GM19043 (cell line): ENCODE measurements at regions not wholly inside any gene's neighbourhood (a gene's known extent, or its start where the extent isn't known, plus 50 kb on each side); places are given as distances from the start of the nearest gene placed in this dataset.

ENCODE experiments used
- ATAC-seq: cut with Tn5 transposase; IDR thresholded peaks from one replicate; pipeline ENCODE4 v1.9.1; 2021; ENCODE audit warnings: low read depth; ENCODE audit not compliant: unreplicated experiment

DNA sequence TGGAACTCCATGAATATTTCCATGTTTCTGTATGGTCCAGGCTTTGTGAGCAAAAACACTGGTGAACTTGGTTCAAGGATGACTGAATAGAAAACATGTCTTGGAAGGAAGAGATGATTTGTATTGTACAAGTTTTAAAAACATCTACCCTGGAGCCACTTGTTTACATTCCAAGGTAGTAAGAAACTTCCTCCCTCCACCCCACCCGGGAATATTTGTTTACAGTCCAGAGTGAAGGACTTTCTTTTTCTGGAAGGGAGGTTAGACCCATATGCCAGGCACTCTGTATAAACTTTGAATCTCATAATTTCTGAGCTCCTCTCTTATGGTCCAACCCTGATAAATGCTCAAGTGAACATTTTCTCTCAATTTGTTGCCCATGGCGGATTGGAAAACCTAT is 323.3 kb upstream of the LYPLAL1 start:
- ATAC-seq, result no peak

DNA sequence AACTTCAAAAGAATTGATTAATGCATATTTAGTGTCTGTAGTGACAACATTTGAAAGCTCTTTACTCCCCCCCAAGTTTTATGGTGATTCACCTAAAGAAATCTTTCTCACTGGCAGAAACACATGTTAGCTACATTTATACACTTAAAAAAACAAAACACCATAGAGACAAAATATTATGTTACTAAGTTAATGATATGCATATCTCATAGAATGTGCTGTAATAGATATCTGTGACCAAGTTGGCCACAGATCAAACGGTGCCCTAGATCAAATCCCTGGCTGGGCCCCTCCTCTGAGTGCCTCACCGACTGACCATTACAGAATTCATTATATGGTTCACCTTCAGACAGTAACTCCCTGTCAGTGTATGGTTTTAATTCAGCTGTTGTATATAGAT is 322.1 kb upstream of the LYPLAL1 start:
- no peak for ATAC-seq

DNA sequence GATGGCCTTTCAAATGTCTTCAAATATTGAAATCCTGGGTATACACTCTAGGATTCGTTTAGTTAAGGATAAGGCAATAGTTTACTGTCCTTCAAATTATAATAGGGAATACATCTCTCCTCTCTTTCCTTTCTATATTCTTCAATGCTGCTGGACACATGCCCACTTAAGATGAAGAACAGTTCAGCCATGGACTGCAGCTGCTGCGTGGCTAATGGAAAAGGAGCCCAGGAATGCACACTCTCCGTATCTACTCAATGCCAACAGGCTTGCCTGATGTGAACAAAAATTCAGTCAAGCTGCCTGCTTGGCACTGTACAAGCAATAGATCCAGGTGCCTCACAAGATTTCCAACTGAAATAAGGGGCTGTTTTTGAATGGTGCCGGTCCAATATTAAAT is 321.2 kb upstream of the LYPLAL1 start:
- no peak for ATAC-seq

DNA sequence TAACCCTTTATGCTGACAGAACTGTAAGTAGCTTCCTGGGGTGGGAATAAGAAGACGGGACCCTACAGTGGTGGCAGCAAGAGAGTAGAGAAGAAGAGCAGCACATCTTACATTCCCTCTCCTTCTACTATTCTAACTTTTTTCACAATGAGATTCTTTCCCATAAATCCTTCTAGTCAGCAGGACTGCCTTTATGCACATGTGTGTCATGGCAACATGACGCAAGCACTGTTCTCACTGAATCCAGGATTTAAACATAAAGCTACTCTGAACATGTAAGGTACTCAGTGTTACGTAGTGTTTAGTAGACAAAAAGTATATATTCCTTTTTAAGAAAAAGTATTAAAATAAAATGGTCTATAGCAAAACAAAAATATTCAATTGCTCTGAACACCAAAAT is 309.7 kb upstream of the LYPLAL1 start:
- no peak for ATAC-seq

DNA sequence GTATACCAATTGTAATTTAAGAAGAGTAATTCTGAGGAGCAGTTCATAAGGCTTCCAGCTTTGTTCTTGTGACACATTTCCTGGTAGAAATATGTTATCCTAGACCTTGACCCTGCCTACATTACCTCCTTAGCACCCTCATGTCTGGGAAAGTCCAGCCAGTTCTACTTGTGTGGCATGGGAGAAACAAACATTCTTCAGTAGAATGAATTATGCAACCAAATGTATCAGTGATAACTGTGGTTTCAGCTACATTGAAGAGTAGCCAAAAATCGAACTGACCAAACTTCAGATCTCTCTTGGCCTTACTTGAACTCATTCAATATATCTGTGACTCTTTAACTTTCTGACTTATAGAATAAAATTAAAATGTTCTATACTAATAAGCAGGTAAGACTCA is 308.1 kb upstream of the LYPLAL1 start:
- ATAC-seq, result no peak

DNA sequence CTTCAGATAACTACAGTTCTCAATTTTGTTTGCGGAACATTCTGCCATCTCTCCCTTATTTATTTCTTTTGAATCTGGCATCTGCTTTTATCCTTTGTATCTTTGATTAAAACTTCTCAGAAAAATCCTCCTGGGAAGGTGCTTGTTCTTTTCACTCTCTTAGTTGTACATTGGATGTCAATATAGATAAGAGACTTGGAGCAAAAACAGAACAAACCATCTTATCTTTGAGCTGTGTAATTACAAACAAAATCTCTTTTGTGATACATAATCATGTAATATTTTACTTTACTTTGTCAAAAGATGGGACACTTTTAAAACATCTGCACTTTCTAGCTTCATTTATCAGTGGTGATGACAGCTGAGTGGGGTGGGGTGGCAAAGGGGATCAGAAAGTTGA is 307.2 kb upstream of the LYPLAL1 start:
- no peak for ATAC-seq

DNA sequence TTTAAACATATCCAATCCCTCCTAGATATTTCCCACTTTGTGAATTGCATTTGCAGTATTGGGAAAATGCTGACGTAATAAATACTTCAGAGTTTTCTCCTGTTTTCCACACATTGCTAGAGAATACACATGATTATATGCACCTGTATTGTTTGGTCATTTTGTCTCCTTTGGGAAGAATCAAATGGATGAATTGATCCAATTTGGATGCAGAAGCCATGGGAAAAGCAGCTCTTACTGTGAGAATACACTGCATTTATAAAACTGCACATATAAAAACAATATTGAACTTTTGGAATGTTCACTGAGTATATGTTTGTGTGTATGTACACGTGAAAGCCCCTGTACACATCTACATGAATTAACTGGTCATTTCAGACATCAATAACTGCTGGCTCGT is 306.6 kb upstream of the LYPLAL1 start:
- ATAC-seq, result no peak

DNA sequence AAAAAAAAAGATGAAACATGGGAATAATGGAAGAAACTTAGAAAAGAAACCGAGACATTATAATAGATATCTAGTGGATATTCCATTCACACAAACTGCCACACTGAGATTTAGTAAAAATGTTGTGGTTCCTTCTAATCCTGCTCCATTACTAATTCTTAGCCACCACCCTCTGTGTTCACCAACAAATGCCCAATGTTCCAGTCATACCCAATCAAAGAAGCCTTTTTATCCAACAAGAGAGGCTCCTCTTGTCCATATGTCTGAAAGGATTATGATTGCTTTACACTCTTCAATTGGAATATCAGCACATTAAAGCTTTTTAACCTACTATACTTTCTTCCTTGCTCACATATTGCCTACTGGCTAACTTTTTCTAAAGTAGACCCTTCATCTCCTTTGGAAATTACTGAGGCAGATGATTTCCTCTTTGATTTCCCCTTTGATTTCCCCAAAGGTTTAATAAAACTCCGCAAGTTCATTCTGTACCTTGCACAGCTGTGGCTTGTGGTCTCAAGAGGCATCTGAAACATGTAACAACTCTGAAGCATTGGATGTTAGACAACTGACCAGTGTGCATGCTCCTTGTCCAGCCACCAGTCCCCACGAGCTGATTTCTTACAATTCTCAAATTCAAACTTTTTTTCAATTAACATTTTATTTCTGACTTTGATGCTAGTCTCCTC is 305.6 kb upstream of the LYPLAL1 start:
- no peak for ATAC-seq

DNA sequence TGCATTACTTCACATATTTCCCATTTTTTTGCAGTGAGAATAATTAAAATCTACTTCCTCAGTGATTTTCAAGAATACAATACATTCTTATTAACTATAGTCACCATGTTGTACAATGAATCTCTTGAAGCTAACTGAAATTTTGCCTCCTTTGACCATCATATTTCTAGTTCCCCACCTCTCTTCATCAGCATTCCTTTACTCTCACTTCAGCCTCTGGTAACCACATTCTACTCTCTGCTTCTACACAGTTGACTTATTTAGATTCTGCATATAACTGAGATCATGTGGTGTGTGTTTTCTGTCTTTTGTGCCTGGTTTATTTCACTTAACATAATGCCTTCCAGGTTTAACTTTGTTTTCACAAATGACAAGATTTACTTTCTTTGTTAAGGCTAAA is 304.4 kb upstream of the LYPLAL1 start:
- no peak for ATAC-seq

DNA sequence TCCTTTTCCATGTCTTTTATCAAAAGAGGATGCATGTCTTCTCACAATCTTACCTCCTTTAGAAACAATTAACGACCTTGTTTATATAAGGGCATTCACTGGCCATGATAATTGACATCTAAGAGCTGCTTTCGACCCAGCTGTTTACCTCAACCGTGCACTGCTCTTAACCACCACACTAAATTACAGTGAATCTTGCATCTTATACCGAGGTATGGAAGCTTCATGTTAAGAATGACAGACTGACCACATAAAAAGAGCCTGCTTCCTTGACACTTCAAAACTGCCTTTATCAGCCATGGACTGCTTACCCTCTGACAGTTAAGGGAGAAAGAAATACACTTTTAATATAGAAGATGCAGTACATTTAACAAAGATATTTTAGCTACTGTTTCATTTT is 301.7 kb upstream of the LYPLAL1 start:
- ATAC-seq, result no peak

DNA sequence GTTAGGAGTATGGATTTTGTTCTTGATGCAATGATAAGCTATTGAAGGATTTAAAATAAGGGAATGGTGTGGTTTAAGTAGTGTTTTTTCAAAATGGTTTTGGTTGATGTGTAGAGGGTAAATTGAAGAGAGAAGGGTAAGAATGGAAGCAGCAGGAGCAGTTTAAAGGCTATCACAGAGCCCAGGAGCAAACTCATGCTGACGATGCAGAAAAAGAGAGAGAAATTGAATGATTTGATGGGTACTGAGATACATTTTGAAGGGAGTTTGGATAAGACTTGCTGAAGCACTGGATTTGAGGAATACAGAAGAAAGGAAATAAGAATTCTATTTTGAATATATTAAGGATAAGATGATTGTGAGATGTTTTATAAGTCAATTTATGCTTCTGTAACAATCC is 300.8 kb upstream of the LYPLAL1 start:
- ATAC-seq, result no peak

DNA sequence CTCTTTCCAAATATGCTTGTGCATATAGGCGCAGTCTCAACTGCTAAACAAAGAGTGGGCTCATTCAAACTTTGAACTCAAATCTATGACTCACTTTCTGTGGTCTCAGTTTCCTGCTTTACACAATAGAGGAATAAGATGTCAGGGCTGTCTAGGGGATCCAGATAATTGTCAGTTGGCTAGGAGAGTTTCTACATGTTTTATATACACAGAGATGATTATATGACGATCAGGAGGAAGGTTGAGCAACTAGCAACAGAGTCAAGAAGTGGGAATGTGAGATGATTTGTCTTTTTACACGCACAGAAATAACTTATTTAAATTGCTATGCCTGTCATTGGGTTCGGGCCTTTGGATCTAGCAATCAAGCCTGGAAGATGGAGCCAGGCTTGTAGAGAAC is 299.4 kb upstream of the LYPLAL1 start:
- no peak for ATAC-seq

DNA sequence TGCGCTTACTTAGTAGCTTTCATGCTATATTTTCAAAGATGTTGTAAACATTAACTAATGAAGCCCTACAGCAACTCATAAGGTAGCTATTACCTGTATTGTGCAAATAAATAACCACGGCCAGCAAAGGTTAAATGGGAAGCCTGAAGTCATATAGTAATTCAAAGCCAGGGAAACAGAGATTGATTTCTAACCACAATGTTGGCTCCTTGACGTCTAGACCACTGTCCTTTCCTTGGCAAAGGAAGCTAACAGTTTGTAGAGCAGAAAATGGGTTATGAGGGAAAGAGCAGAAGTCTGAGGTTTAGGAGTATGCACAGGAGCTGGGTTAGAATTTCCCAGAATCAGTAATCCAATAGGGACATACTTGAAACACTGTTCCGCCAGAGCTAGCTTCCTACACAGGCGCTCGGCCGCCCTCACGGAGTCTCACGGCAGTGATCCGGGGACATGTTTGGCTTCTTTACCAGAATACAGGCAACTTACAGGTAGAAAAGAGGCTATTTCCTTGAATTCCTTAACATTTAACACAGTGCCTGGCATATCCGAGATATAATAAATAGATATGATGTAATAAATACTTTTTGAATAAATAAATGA is 298.8 kb upstream of the LYPLAL1 start:
- ATAC-seq, result no peak

DNA sequence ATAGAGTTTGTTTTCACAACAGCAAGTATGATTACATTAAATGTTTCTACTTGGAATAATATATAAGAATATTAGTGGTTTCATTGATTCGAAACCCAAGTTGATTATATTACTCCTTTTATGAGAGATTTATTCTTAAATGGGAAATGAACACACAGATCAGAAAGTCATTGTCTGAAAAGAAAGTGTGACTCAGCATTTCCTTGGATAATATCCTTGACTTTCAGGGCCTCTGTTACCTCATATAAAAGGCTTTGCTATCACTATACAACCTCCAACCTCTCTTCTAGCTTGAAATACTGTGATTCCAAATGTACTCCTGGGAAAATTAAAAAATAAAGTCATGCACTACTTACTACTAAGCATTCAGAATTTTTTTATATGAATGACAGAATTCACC is 295.3 kb upstream of the LYPLAL1 start:
- ATAC-seq, result no peak

DNA sequence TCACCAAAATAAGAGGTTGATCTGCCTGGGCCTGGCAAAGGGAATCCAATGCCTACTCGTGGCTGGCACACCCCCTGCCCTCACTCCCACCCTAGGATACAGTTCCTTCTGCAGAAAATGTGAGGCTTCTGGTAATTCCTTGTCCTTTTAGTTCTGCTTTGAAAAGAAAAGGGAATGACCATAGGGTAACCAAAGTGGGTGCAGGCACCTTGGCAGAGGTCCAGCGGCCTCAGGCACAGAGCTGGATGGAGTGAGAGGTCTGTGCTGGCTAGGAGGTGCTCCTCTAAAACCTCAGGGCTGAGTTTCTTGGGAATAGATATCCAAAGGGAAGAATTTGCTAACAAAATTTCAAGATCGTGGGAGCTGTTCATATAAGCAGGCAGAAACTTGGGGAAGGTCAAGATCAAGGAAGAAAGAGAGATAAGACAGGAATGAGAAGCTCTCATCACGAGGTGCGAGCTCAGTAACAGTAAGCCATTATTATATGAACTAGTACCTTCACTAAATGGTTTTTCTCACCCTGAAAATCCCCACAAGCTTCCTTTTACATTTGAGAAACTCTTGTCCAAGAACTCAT is 293.1 kb upstream of the LYPLAL1 start:
- no peak for ATAC-seq

DNA sequence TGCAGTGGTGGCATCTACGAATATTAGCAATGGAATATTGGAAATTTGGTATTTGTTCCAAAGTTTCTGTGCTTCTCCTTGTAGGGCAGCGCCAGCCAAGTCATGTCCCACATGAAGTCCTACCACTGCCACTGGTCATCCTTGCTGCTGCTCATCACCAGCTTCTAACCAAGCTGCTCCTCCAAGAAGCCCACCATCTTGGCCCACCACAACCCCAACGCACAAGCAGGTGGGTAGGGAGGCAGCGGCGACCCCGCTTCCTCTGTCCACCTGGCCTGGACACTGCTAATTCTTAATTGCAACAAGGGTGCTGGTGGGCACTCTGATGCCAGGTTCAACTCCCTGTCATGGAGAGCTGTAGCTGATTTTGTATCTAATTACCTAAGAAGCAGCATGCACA is 291.2 kb upstream of the LYPLAL1 start:
- ATAC-seq, result no peak

DNA sequence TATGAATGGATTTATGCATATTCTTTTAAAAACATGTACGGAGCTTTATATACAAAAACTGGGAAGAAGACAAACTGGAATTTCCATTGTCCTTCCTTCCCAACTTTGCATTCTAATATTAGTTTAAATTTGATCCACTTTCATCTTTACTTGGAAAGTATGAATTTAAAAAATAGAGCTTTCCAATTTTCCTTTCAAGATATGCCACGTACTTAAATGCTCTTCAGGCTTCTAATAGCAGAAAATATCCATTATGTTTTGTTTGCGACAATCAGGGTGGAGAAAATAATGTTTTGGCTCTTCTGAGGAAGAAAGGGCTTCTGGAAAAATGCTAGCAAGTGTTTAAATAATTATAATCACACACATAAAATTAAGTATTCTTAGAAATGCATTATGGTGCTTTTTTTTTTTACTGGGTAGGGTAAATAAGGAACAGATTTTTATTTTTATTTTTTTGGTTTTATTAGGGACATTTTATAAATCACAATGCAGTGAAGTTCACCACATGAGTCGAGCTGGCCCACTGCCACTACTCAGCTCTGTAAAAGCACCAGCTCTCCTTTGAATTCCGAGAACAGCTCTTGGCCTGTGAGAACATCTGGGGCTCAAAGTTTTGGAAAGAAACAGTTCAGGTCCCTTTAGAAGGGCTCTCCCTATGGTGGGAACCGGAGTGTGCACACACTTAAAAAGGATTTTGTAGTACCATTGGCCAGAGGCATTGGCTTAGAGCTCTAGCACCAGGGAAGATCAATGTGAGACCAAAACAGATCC is 287.4 kb upstream of the LYPLAL1 start:
- no peak for ATAC-seq

DNA sequence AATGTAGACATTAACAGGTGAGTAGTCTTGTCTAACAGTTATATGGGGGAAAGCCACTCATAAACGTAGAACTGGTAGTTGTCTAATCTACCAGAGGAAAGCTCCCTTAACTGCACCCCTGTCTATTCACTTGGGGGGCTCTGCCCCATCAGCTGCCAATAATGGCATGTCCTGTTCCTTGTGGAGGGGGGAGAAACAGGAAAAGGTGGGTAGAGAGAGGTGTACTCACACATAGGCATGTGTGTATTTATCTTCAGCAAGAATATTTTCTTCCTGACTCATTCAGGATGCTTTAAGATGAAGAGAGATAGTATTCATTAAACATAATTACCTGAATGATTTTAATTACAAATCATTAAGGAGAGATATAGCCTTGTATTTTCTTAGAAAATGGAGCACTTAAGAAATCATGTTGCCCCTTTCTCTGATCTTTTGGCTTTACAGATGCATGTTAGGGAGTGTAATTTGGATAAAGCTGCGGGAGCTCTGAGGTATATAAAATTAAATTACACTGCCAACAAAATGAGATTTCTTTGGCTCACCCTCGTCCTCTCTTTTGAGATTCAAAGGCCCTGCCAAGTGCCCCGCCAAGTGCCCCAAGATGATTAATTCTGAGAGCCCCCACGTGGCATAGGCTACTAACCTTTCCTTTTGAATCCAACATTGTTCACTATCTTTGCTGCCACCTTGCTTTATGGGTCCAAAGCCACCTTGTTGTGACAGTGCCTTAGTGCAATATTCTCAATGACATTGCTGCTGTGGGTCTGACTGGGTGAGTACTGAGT is 286.3 kb upstream of the LYPLAL1 start:
- no peak for ATAC-seq

DNA sequence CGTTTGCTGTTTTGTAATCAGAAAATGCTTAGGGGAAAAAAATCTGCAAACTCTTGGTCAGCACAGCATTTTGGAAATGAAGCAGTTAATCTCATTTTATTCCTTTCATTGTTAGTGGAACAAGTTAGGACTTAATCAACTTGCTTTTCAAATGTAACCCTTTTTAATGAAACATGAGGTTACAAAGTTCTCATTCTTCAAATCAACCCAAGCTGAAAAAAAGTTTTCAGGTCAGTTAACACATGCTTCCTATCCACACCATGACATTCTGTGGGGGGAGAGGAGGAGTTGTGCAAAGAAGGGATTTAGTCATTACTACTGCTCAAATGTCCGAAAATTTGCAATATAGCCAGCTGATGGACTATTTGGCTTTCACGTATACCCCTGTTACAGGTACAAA is 283.2 kb upstream of the LYPLAL1 start:
- ATAC-seq, result no peak

DNA sequence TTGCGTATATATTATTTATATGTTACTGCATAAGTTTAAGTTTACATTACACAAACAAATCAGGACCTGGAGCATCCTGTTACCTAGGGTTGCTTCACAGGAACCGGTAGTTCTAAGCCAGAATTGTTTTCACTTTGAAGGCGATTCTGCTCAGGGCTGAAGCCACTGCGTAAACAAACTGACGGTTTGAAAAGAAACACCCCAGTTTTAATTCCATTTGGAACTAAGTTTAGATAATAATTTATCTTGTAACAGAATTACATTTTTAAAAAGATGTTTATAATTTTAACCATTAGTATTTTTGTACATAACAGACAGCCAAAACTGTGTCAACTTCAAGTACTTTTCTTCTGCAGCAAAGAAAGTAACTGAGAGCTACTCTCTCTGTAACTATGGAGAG is 282.1 kb upstream of the LYPLAL1 start:
- ATAC-seq, result no peak

DNA sequence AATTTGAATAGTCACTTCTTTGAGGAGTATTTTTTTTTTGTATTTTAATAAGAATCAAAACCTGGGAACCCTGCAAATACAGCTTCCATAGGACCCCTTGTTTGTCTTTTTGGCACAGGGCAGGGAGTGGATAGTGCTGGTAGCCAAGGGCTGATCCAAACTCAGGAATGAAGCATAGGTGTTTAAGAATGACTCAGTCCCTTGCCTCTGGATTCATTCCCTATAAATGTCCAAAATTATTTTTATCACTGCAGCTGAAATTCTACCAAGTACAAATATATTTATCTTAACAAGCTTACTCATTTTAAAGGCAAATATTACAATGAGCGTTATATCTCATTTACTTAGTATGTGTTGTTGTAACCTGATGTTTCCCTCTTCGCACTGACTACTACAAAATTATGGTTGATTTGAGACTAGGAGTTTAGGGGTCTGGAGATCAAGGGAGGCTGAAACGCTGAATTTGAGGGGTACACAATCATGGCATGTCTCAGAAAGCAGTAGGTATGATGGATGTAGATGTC is 278.6 kb upstream of the LYPLAL1 start:
- no peak for ATAC-seq
